HG03064 (cell line): ENCODE measurements at regions not wholly inside any gene's neighbourhood (a gene's known extent, or its start where the extent isn't known, plus 50 kb on each side); places are given as distances from the start of the nearest gene placed in this dataset.

Source experiments
- ATAC-seq: cut with Tn5 transposase; IDR thresholded peaks from one replicate; pipeline ENCODE4 v1.9.1; 2021; ENCODE audit warnings: low read depth; ENCODE audit not compliant: unreplicated experiment

GRCh38 chr20:18957328-18957727 lies 143.7 kb downstream of the SCP2D1 start:
- ATAC-seq = no peak

- ATAC-seq = no peak
These were observed 157.5 kb downstream of the SCP2D1 start for GRCh38 chr20:18971121-18971520.

GRCh38 chr20:18971574-18971973 lies 158.0 kb downstream of the SCP2D1 start:
- ATAC-seq = no peak

GRCh38 chr20:18972251-18972876 lies 158.8 kb downstream of the SCP2D1 start:
- ATAC-seq = no peak

- ATAC-seq = no peak
These were observed 160.1 kb downstream of the SCP2D1 start for GRCh38 chr20:18973529-18974173.

GRCh38 chr20:18974660-18975059 lies 161.1 kb downstream of the SCP2D1 start:
- no peak for ATAC-seq

GRCh38 chr20:18977441-18977840 lies 163.9 kb downstream of the SCP2D1 start:
- ATAC-seq = no peak

GRCh38 chr20:18978311-18978710 lies 164.7 kb downstream of the SCP2D1 start:
- no peak for ATAC-seq

GRCh38 chr20:18979132-18979531 lies 165.5 kb downstream of the SCP2D1 start:
- ATAC-seq = no peak

GRCh38 chr20:18981962-18982539 lies 168.5 kb downstream of the SCP2D1 start:
- no peak for ATAC-seq

GRCh38 chr20:18983796-18984195 lies 170.2 kb downstream of the SCP2D1 start:
- ATAC-seq = no peak

GRCh38 chr20:18984238-18985200 lies 170.9 kb downstream of the SCP2D1 start:
- no peak for ATAC-seq

- ATAC-seq = no peak
These were observed 172.0 kb downstream of the SCP2D1 start for GRCh38 chr20:18985551-18985950.

GRCh38 chr20:18986146-18986830 lies 172.7 kb downstream of the SCP2D1 start:
- ATAC-seq = no peak

- no peak for ATAC-seq
These were observed 173.5 kb downstream of the SCP2D1 start for GRCh38 chr20:18986895-18987580.

- no peak for ATAC-seq
These were observed 174.3 kb downstream of the SCP2D1 start for GRCh38 chr20:18987781-18988360.

GRCh38 chr20:18988701-18989100 lies 175.1 kb downstream of the SCP2D1 start:
- no peak for ATAC-seq

GRCh38 chr20:18989736-18990474 lies 176.3 kb downstream of the SCP2D1 start:
- no peak for ATAC-seq

GRCh38 chr20:18991012-18991411 lies 177.4 kb downstream of the SCP2D1 start:
- ATAC-seq = no peak
